Brain pericyte (primary cell): ENCODE measurements at regions not wholly inside any gene's neighbourhood (a gene's known extent, or its start where the extent isn't known, plus 50 kb on each side); places are given as distances from the start of the nearest gene placed in this dataset.
"Not testable (repeated sequence)": the region's sequence is repeated elsewhere in the genome, so short reads cannot be mapped to it uniquely, and the experiment has no call there.

ENCODE experiments used
- DNase-seq: peaks from one replicate; pipeline ENCODE4 v3.0.0-alpha.2; 2012; ENCODE audit warnings: low read depth, low spot score

DNA sequence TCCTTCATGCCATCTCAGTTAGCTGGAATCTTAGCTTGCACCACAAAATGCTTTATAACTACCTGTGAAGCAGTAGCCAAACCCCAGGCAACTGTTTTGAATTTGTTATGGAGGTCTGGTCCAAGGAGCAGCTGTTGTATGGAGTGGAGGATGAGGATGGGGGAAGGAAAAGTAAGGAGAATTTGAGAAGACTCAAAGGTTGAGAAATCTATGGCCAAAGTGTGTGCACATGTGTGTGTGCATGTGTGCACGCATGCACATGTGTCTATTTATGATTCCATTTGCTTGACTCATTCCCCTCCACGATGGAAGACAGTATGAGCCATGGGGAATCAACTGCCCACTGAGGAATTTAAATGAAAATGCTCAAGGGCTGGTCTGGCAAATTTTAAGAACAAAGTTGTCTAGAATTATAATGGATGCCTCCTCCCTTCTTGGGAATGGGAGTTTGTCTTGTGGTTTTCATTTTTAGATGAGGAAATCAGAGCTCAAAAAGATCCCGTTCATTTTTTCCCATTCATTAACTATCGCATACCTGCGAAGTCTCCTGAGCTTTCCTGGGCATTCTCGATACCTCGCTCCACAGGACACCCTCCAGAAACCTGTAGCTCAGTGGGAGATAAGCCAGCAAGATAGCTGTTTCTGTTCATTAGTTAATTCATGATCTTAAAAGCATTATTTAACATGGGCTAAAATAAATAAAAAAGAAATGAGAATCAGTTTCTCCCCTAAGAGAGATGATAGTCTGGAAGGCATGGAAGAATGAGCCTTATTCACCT is 152.3 kb upstream of the NEDD9 start:
- no peak for DNase-seq

- DNase-seq, result no peak
Observed at GRCh38 chr6:11381801-11382513, 149.5 kb upstream of the NEDD9 start.

DNA sequence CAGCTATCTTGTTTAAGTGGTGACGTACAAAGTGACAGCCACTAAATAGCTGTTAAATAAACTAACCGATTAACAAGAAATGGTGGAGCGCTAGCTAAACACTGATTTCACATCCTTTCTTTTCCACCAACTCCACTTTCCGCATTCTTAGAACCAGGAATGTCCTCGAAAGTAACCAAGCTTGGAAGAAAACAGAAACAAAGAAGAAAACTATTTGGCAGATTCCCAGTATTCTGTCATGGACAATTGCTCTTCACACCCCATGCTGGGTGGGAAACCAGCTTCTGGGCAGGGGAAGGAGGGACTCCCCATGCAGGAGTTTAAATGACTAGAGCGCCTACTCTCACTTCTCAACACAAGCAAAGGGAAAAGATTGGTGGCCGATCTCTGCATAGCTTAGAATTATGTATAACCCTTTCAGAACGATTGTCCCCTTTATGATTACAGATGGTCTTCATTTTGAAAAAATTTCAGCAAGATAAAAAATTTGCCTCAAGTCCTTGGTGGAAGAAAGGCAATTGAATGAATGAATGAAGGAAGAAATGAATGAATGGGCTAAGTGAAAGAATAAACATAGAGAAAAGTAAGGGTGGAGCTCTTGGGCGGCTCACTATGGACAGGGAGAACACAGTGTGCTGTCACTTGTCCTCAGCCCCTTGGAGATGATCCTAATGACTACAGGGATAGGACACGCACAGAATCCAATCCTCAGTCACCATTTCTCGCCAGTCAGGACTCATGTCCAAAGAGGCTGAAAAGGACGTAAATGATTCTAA is 148.7 kb upstream of the NEDD9 start:
- no peak for DNase-seq

- DNase-seq, result no peak
Observed at GRCh38 chr6:11380549-11380948, 148.1 kb upstream of the NEDD9 start.

DNA sequence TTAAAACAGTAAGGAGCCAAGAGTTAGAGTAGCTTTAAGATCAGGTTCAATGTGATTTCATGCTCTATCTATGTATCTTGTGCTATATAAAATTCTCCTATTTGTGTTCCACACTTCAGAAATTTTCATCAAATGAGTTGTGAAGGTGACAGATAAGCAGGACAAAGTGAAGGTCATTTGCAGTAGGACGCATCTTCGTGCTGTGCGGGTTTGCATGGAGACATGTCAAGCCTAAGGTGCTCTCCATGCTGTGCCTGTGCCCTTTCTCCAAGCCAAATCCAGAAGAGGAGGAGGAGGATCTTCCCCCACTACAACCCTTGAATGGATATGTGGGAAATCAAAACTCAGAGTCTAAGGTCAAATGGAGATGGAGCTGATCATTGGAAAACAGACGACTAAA is 147.3 kb upstream of the NEDD9 start:
- no peak for DNase-seq

DNA sequence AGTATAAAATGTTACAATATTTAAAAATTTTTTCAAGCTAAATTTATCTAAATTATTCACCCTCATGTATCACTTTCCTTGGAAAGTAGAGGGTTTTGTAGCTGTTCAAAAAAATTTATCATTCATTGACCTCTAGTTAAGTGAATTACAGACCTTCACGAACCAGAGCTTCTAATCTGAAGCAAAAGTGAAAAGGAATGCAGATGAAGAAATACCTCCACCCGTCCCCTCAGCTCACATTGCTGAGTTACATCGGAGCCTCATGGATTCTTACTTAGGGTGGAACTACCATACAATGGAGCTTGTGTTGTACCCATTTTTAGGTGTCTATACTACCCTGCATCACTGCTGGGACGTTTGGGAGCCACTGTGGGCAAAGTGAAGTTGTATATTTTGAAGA is 146.2 kb upstream of the NEDD9 start:
- DNase-seq, result no peak

- DNase-seq, result no peak
Observed at GRCh38 chr6:11374036-11375010, 141.9 kb upstream of the NEDD9 start.

- DNase-seq, result no peak
Observed at GRCh38 chr6:11373208-11373607, 140.7 kb upstream of the NEDD9 start.

- not testable (repeated sequence) for DNase-seq
Observed at GRCh38 chr6:11372186-11372790, 139.8 kb upstream of the NEDD9 start.

- DNase-seq, result no peak
Observed at GRCh38 chr6:11370191-11371018, 137.9 kb upstream of the NEDD9 start.

DNA sequence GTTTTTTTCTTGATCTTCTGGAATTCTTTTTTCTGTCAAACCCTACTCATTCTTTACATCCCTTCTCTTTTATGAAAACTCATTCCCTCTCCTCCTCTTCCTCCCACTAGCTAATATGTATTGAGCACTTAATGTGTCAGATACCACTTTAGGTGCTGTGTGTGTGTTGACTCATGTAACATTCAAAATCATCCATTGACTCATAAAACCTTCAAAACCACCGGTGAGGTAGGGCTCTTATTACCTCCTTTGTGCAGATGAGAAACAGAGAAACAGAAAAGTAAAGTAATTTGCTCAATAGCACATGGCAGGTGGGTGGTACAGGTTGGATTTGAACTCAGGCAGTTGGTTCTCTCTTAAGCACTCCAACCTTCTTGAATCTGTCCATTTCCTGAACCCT is 136.3 kb upstream of the NEDD9 start:
- DNase-seq, result no peak

- DNase-seq, result no peak
Observed at GRCh38 chr6:11368264-11368663, 135.8 kb upstream of the NEDD9 start.

DNA sequence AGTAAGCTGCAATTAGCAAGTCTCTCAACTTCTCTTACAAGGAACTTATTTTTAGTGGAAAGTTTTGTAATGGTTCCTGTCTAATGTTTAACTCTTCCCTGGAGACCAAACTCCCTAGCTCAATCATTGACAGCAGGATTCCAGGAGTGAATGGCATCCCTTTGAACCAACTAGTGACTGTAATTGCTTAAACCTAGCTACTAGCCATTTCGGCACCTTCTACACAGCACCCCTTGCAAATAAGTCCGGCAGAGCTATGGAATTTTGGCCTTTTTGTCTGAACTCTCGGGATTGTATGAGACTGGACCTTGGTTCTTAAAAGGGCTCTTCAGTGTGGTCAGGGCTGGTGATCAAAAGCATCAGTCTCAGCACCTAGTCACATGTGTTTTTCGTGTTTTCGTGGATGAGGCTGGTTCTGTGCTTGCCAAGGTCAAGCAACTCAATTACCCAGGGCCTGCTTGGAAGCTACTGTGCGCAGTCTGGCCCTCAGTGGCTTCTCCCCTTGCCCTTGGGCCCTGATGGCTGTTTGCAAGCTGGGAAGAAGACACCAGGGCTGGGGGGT is 135.3 kb upstream of the NEDD9 start:
- no peak for DNase-seq

GRCh38 chr6:11366934-11367637 is 134.6 kb upstream of the NEDD9 start:
- DNase-seq, result no peak

DNA sequence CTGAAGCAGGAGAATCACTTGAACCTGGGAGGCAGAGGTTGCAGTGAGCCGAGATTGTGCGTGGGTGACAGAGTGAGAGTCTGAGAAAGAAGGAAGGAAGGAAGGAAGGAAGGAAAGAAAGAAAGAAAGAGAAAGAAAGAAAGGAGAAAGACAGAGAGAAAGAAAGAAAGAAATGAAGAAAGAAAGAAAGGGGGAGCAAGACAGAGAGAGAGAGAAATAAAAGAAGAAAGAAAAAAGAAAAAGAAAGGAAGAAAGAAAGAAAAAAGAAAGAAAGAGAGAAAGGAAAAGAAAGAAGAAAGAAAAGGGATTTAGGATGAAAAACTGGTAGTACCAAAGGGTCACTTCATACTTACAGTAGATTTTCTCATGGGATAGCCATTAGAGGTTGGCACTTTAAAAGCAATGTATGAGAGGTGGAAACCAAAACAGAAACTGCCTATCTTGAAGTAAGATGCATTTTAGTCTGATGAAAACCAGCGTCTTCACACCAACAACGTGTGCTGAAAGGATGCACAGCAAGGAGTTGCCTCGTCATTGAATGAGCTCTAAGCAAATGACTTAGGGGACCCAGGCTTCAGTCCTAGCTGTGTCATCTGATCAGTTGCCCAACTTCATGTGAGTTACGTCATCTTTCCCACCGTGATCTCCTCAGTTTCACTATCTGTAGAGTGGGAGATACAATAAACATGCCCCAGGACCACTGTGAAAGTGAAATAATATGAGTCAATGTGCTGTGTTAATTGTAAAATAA is 133.9 kb upstream of the NEDD9 start:
- no peak for DNase-seq

GRCh38 chr6:11364971-11365397 is 132.5 kb upstream of the NEDD9 start:
- DNase-seq, result no peak

DNA sequence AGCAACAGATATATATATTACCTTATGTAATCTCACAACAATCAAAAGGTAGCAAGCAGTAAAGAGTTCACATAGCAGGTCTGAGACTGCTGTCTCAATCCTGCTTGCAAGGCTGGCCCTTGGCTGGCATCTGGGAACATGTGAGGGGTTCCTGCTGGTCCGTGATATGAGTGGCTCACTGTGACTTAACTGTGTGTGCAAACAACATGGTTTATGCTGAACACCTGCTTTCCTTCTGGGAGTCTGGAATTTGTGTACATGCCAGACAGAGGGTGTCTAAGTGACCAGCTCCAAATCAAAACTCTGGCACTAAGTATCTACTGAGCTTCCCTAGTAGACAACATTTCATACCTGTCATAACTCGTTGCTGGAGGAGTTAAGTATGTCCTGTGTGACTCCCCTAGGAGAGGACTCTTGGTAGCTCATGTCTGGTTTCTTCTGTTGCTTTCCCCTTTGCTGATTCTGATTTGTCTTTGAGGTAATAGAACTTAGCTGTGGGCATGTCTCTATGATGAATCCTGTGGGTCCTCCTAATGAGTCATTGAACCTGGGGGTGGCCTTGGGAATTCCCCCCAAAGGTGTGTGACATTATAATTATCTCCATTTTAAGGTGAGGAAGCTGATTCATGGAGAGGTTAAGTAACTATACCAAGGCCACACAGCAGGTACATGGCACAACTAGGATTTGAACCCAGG is 131.6 kb upstream of the NEDD9 start:
- no peak for DNase-seq

DNA sequence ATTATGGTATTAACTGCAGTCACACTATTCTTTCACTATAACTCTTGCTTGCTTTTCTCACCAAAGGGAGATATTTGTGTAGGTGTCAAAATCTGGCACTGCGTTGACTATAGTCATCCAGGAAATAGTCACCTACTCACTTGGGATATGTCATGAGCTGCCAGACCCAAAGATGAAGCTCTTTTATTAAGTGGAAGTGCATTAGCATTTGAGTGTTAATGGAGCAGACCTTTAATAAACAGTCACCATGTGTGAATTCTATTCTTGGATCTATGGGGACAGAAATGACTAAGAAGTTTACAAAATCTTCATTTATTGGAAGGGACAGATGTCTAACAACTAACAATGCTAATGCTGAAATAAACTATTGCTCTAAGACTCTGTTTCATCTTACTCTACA is 130.1 kb upstream of the NEDD9 start:
- no peak for DNase-seq
